ENCODE measurements at regions not wholly inside any gene's neighbourhood (a gene's known extent, or its start where the extent isn't known, plus 50 kb on each side); places are given as distances from the start of the nearest gene placed in this dataset.
"Not testable (repeated sequence)": the region's sequence is repeated elsewhere in the genome, so short reads cannot be mapped to it uniquely, and the experiment has no call there.

DNA sequence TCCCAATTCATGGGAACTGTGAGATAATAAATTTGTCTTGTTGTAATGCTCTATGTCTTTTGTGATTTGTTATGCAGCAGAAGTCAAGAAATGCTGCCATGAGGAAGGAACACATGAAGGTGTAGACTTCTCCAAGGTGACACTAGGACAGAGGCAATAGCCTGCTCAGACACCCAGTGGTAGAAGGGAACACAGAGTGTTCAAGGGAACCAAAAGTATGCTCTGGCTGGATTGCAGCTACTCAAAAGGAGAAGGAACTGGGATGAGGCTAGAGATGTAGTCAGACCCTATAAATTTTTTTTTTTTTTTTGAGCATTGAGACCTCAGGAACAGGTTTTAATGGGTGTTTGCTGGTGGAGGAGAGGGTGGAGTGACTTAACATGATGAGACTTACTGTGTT is 232.5 kb downstream of the PARP8 start:
- no peak for DNase-seq

DNA sequence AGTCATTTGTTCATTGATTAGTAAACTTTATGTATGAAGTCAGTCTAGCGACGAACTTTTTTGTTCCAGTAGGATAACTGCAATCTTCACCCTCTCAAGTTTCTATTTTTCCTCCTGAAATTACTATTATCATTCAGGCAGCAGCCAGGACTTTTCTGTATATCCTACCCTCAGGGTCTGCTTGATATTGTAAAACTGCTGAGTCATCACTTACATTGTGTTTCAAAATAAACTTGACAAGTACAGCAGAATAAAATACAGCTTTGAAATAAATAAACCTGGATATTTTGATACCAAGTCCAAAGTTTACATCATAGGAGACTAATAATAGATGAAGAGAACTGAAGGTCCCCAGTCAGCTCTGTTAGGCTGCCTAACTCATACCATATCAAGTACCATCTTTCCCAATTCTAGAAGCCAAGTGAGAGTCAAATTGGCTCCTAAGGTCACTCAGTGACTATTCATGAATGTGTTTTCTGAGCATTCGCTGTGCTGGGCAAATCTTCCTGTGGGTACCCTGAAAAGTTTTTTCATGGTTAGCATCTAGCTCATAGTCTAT is 234.6 kb downstream of the PARP8 start:
- DNase-seq = no peak

DNA sequence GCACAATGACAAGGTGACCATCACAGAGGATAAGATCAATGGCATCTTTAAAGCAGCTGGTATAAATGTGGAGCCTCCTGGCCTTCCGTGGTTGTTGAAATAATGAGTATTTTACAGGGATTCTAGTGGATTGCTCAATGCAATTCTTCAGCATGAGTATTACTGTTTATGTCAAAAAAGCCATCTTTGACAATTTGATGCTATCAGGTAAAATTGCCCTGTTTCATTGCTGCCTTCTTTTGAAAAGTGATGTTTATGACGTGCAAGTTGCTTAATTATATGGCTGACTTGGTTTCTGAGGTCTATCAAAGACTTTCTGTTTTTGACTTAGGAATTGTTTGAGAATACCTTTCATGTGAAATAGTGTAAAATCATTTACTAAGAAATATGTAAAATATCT is 237.2 kb downstream of the PARP8 start:
- no peak for DNase-seq

DNA sequence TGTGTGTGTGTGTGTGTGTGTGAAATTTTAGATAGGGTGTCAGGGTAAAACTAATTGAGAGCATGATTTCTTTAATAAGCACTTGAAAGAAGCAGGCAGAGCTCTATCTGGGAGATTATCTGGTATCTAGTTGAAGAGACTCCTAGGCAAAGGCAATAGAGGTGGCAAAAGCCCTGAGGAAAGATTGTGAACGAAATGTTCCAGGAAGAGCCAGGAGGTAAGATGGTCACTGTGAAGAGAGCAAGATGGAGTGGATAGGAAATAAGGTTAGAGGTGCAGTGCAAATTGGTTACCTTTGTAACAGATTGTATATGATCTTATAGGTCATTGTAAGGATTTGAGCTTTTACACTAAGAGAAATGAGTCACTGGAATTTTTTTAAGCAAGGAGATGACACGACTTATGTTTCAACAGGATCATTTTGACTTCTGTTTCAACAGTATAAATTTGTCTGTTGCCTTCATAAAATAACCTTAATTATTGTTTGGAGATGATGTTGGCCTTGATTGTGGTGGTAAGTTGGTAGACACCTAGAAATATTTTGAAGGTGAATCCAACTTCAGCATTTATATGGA is 239.6 kb downstream of the PARP8 start:
- DNase-seq = no peak

DNA sequence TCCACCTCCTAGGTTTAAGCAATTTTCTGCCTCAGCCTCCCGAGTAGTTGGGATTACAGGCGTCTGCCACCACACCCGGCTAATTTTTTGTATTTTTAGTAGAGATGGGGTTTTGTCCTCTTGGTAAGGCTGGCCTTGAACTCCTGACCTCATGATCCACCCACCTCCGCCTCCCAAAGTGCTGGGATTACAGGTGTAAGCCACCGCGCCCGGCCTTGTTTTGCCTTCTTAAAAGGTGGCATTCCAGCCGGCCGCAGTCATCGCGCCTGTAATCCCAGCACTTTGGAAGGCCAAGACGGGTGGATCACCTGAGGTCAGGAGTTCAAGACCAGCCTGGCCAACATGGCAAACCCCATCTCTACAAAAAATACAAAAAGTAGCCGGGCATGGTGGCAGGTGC is 253.7 kb downstream of the PARP8 start:
- not testable (repeated sequence) for DNase-seq

DNA sequence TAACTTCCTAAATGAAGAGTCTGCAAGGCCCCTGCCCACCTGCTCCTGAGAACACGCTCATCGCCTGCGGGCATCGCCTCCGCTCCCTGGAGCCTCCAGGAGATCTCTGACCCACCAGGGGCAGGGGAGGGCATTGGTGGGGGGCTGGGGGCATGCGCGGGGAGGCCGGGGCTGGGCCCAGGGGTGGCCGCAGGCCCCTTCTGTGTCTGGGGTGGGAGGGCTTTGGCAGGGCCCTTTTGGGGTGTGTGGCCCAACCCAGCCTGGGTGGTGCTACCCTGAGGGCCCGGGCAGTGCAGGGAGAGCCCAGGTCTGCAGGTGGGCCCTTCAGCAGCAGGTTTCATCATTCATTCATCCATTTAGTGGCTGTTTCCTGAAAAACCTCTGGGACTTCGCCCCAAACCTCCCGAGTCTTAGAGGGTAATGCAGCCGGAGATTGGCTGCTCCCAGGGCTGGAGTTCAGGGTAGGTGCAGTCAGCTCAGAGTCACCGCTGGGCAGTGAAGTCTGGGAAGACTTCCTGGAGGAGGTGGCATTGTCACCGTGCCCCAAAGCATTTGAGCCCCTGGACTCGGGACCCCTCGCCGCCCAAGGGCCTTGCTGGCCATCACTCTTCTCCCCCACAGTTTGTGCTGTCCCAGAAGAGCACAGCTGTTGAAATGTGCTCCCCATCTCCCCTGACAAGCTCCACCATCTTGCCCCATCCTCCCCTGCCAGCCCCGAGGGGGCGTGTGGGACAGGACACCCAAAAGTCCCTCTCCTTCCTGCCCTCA is 255.1 kb downstream of the PARP8 start:
- DNase-seq = no peak

DNA sequence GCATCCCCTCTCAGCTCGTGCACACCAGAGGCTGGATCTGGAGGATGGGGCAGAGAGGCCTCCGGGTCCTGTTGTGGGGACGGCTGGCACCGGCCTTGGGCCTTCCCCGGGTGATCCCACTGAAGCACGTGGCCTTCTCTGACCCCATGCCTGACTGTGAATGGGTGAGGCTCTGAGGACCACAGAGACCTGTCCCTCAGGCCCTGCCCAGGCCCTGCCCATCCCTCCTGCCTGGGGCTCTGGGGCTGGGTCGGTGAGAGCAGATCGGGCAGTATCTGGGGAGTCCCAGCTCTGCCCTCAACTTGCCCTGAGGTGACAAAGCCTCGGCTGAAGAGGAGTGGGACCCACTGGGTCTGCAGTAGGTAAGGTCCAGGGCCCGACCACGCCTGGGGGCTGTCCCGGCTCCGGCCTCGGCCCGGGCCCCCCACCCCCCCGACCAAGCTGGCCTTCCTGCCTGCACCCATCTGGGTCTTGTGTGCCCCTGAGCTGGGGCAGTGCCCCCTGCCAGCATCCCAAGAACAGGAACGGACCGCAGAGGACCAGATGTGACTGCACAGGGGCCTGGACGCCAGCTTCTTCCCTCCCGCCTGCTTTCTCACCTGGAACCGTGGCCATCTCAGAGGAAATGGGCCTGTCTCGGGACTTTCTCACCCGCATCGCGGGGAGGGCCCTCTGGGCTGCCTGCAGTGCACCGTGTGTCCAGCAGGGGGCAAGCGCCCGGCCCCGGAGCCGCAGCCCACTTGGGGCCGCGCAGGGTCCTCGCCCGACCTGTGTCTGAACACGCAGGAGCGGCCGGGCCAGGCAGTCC is 255.9 kb downstream of the PARP8 start:
- DNase-seq = not testable (repeated sequence)

DNA sequence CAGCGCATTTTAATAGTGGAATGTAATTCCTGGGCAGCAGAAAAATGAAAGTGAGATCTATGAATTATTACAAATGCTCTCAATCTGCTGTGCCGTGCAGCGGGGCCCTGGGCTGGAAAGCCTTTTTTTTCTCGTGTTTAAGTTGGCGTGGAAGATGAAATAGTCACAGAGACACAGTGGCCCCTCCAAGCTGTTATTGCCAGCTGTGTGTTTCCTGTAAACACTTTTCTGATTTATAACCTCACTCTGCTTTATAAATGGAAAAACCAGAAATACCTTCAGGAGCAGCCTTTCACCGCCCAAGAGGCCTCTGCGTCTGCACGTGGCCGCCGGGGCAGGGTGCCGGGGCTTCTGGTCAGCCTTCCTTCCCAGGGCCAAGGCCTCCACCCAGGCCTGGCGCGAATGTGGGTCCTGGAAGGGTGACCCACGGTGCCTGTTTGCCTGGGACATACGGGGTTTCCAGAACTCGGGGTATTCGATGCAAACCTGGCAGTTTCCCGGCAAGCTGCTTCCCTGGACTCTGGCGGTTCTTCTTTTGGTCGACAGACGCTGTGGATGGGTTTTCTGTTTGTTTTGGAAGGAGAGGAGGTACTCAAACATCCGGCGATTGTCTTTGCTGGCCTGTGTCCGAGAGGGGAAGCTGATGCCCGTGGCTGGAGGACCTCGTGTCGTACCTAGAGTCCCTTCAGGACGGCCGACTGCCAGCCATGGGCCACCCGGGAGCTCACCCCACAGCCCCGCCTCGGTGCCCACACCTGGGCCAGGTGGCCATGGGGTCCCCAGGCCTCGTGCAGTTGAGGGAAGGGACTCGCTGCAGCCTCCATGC is 256.7 kb downstream of the PARP8 start:
- DNase-seq = no peak

DNA sequence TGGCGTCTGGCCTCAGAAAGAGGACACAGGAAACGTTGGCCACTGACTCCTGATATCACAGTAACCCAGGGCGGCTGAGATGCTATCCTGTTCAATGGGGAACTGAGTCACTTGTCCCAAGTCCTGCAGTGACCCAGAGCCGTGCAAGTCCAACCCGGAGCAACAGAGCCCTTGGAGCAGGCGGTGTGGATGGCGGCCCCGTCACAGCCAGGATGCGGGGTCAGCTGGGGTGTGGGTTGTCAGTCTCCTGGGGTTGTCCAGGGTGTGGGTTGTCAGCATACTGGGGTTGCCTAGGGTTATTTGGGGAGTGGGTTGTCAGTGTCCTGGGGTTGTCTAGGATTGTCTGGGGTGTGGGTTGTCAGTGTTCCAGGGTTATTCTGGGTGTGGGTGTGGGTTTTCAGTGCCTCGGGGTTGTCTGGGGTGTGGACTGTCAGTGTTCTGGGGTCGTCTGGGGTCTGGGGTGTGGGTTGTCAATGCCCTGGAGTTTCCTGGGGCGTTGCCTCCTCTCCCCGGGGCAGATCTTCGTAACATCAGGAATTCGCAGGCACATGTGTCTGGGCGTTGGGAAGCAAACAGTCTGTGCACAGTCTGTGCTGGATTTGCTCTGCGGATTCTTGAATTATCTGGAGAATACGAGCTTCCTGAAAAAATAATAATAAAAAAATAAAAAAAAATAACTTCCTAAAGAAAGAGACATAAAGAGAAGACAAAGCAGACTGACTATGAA is 257.5 kb downstream of the PARP8 start:
- DNase-seq = no peak

DNA sequence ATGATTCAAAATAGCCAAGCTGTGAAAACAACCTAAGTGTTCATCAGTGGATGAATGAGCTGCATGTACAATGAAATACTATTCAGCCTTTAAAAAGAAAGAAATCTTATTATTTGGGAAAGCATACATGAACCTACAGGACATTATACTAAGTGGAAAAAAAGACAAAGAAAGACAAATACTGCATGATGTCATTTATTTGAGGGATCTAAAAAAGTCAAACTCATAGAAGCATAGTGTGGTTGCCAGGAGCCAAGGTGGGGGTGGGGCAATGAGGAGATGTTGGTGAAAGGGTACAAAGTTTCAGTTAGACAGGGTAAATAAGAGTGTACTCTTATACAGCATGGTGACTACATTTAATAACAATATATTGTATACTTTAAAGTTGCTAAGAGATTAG is 261.5 kb downstream of the PARP8 start:
- DNase-seq = no peak

DNA sequence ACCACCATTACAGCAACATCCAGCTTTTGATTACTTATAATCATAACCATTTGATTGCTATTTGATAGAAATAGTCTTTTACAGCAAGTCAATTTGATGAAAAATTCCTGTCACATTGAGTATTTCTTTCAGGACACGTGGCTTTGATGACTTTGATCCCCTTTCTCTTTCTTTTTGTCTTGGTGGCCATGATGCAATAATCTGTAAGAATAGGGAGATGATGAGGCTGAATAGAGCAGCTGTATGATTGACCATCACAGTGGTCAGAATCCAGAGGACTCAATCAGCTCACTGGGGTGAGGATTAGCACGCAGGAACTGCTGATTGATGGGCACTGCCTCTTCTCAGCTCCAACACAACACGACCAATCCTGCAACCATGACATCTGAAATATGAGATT is 262.7 kb downstream of the PARP8 start:
- no peak for DNase-seq

DNA sequence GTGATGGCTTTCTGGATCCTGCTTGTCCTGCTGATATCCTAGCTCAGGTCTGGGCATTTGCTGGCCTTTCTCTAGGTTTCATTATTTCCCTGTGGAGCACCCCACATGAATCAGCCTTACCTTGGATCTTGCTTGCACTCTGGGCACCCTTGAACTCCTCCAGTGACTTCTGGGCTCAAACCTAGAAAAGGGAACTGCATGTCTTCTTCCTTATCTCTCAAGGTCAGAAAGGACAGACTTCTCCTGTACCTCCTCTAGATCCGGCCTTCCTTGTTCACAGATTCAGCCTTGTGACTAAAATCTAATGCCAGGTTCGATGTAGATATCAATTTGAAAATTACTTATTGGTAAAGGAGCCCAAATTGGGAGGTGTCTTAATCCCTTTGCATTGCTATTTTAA is 267.9 kb downstream of the PARP8 start:
- no peak for DNase-seq

DNA sequence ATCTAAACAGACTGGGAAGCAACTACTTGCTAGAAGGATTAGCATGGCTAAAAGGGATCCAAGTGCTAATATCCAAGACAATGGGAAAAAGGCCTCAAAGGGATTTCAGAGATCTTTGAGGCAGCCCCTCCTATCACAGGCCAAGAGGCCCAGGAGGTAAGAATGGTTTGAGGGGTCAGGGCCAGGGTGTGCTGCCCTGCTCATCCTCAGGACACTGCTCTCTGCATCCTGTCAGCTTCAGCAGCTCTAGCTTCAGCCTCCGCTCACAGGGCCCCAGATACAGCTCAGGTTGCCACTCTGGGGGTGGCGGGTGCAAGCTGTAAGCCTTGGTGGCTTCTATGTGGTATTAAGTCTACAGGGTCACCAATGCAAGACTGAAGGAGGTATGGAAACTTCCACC is 278.7 kb downstream of the PARP8 start:
- DNase-seq = no peak

DNA sequence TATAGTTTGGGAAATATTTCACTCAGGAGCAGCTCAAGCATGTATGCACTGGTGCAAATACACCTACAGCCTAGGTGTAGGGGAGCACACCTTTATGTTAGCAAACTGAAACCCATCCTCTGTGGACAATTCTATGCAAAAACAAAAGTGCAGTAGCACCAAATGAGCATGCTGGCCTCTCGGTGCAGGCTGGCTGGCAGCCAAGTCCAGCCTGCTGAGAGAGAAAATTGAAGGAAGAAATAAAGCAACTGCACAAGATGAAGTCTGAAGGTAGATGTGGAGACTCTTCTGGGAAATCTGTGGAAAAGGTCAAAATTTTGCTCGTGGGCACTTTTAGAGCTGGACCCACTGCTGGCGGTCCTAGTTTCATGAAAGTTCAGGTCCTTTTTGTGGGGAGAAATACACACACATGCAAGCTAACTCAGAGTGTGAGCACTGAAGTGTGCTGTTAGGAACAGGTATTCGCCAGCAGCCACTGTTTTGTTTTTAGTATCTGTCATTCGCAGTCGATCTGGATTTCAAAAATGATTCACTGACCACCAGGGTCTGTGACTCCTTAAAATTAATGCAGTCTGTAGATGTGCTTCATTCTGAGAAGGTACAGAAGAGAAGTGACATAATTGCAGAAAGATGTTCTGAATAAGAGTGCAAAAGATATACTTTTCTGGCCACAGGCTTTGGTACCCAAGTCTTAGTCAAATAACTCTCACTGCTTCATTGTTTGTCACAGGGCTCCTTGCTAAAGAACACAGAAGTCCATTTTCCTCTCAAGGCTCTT is 281.7 kb downstream of the PARP8 start:
- DNase-seq = no peak

DNA sequence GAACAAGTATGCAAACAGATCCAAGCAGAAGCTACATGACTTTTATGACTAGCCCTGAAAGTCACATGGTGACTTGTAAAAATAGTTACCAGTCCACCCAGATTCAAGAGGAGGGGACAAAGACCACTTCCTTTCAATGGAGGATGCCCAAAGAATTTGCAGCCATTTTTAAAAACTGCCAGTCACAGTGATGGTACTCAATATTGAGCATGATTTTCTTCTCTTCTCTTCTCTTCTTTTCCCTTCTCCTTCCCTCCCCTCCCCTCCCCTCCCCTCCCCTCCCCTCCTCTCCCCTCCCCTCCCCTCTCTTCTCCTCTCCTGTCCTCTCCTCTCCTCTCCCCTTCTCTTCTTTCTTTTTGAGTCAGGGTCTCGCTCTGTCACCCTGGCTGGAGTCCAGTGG is 286.9 kb downstream of the PARP8 start:
- DNase-seq = no peak

DNA sequence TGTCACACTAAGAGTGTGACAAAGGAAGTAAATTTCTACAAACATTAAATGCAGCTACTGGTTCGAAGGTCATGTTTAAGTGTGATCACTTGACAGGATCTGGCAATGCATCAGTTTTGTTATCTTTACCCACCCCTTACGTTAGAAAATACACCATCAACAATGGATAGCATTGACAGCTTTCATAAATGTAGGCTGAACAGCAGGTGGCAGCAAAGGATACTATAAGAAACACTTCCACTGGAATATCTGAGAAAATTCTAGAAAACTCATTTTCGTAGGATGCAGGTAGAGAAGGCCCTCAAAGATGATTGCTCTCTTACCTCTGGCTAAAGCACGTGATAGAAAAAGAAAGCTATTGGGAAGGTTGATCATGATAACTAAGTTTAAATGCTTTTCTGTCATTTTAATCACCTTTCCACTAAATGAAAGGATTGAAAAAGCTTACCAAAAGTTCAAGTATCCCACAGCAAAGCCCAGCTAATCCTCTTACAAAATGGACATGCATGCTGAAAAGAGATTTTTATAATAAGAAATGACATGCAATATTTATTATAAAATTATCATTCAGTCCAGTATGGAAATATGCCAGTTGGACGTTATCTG is 292.5 kb downstream of the PARP8 start:
- peak in 1 of 2 donors; percentile 25 for DNase-seq

DNA sequence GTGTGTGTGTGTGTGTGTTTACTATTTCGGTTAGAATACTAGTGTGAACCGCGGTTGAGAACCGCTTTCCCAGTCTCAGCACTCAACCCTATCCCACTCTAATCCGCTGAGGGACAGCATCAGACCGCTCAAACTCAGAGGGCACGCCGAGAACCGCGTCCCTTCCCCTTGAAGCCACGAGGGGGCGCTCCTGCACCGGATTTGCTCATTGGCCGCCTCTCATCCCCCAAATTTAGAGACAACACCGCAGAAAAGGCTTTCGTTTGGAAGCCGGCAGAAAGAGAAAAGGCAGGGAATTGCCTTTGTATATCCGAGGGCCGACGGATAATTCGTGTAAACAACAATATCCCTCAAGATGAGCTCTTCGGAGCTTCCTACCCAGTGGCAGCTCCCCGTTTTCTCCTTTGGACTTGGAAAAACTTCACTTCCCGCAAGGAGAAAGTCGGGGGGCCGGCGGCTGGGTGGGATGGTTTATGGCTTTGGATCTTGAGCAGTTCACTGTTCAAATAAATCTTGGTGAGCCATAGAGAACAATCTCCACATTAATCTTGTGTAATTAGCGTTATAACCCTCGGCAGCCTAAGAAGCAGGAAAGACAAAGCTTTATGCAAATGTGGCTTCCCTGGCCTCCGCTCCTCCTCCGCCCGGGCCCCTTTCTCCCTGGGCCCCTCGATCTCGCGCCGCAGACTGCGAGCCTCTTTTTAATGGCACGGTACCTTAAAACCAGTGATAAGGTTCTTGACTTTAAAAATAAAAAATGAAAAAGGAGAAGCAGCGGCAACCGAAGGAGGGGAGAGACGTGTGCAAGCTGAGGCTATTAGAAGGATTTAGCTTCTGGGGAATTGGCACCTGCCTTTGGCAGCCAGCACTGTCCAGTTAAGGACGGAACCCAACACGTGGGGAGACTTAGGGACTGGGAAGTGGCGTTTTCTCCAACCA is 296.8 kb downstream of the PARP8 start:
- DNase-seq = peak; percentile 52 to 57

DNA sequence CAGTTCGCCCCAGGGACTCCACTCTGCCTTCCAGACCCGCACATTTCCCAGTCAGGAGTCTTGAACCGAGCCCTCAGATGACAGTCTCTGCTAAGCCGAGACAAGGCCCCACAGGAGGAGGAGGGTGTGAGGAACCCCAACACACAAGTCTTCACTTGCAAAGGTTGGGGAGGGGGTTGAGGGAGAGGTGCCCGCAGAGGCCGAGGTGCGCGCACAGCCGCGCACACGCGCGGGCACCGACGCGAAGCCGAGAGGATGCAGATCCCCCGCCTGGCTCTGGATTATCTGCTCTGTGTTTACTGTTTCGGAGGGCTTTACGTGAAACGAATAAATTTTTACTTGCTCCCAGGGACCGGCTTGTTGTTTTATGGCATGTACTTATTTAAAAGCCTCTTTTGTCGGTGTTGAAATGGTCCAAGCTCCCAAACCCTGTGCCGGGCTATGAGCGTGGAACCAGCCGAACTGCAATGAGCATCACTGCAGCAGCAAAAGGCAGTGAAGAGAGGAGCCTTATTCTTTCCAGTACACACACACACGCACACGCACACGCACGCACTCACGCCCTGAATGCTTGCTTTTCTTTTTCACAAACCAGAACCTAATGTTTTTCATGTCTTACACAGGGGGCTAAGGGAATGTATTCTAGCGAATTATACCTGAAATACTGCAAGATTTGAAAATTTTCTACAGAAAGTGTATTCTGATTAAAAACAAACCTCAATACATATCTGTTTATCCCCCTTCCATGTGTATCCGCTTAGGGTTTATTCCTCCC is 297.7 kb downstream of the PARP8 start:
- no peak for DNase-seq

Measured in CD4-positive, alpha-beta T cell treated with Interleukin-4 for 1 hour (primary cell).